ENCODE measurements at regions not wholly inside any gene's neighbourhood (a gene's known extent, or its start where the extent isn't known, plus 50 kb on each side); places are given as distances from the start of the nearest gene placed in this dataset.

DNA sequence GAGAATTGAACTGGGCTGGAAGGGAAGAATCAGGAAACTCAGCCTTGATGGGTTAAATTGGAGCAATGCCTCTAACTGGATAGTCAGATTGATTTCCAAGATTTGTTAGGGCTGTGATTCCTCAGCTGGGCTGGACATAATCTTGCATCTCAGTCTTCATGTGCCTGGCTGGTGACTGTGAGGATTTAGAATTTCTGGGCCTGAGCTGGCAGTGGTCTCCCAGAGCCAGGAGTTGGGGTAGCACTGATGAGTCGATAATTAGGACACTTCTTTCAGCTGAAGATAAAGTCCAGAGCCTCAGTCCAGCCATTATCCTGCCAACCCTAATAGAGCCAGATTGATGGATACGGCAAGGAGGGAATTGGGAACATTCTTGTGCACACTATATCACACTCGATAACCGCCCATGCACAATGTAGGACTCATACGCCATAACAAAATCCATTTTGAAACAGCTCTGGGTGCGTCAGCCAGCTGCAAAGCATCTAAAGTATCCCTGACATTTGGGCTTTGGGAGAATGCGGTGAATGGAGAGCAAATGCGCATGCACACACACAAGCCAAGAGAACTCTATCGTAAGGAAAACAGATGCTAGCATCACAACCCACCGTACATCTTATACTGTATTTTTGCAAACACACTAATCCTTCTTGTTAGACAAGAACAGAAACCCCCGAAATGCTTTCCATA, 405.1 kb upstream of the KLF4 start:
- Histone ChIP-seq H3K9me3 (replicated peaks; ENCODE audit: control insufficient read depth, insufficient read depth, low read length) (no peaks in the 10 kb centered on the region), H3K79me2 (ENCODE audit: control insufficient read depth, insufficient read depth, low read length) (no peaks in the 10 kb centered on the region), H3K9ac (replicated peaks; ENCODE audit: extremely low read depth, insufficient read depth, low read length) (no peak overlapping the region), H4K20me1 (replicated peaks; ENCODE audit: control insufficient read depth, extremely low read depth, insufficient read depth, low read length) (no peaks in the 10 kb centered on the region), H3K4me1 (ENCODE audit: control insufficient read depth, extremely low read depth, insufficient read depth, low read length) (no peaks in the 10 kb centered on the region), H3K4me2 (ENCODE audit: insufficient read depth, low read length) (no peak overlapping the region), H3K4me3 (replicated peaks in 1 of 3; ENCODE audit: insufficient read depth in 1 of 3, low read depth in 1 of 3, low read length in 3 of 3) (no peak overlapping the region), H3K27me3 (ENCODE audit: control insufficient read depth in 2 of 2, insufficient read depth in 2 of 2, low read length in 2 of 2) (no peaks in the 10 kb centered on the region), H2AFZ (ENCODE audit: low read depth, low read length) (no peak overlapping the region), H3K9me1 (replicated peaks; ENCODE audit: control insufficient read depth, extremely low read depth, insufficient read depth, low read length) (no peaks in the 10 kb centered on the region), H3K36me3 (ENCODE audit: control insufficient read depth in 2 of 2, extremely low read depth in 1 of 2, insufficient read depth in 2 of 2, low read length in 2 of 2) (no peaks in the 10 kb centered on the region), H3K27ac (ENCODE audit: insufficient read depth, low read depth, low read length) (no peak overlapping the region)
- dilution Hi-C loops (cut with MboI; ENCODE audit: extremely low pct_ligation_motif_present, low sequenced_read_pairs) (no loop called here), intact Hi-C loops (cut with micrococcal nuclease) (no loop called here)
- ChIA-PET CTCF (no interaction called here), POLR2A (no interaction called here)
- FAIRE-seq: no peak
- BruUV-seq (replicated peaks): no TSS peak
- no peak for DNase-seq (ENCODE audit: low read depth, low spot score)
- no peak for TF ChIP-seq GATA2 (IDR thresholded peaks at IDR 0.05; ENCODE audit: insufficient read depth, insufficient read length, low read depth, low read length)
- no peak for TF ChIP-seq MYC (IDR thresholded peaks at IDR 0.05; ENCODE audit: low read depth, low read length)
- TF ChIP-seq MAX (IDR thresholded peaks at IDR 0.05; ENCODE audit: insufficient read depth, insufficient read length): no peak
- no peak for TF ChIP-seq POLR2A (IDR thresholded peaks at IDR 0.05; ENCODE audit: low read depth, low read length)
- no peak for TF ChIP-seq FOS (IDR thresholded peaks at IDR 0.05; ENCODE audit: borderline replicate concordance, insufficient read depth, low read length)
- no peak for TF ChIP-seq JUN (IDR thresholded peaks at IDR 0.05; ENCODE audit: borderline replicate concordance, insufficient read depth, insufficient read length, low read depth)
- TF ChIP-seq EZH2 (IDR thresholded peaks at IDR 0.05; ENCODE audit: borderline replicate concordance, low read depth, low read length, severe bottlenecking): no peak
- no peak for TF ChIP-seq CTCF (IDR thresholded peaks at IDR 0.05; ENCODE audit: extremely low read depth in 1 of 2, insufficient read depth in 1 of 2, low read depth in 1 of 2, low read length in 2 of 2)
- TF ChIP-seq POLR2AphosphoS5 (IDR thresholded peaks at IDR 0.05; ENCODE audit: insufficient read depth, low read depth, low read length): no peak

Data from endothelial cell of umbilical vein (primary cell).